ENCODE measurements at regions not wholly inside any gene's neighbourhood (a gene's known extent, or its start where the extent isn't known, plus 50 kb on each side); places are given as distances from the start of the nearest gene placed in this dataset.

GRCh38 chr1:242764161-242764560 lies 239.7 kb upstream of the PLD5 start:
- no peak overlapping the region for H3K27ac ChIP-seq
- no peaks in the 10 kb centered on the region for H3K9me3 ChIP-seq
- H3K36me3 ChIP-seq: no peaks in the 10 kb centered on the region
- no peak for DNase-seq (ENCODE audit: low spot score)
- no peaks in the 10 kb centered on the region for H3K4me1 ChIP-seq
- H3K27me3 ChIP-seq: no peaks in the 10 kb centered on the region
- no peak for TF ChIP-seq CTCF (IDR thresholded peaks at IDR 0.05)
- no peak overlapping the region for H3K4me3 ChIP-seq

DNA sequence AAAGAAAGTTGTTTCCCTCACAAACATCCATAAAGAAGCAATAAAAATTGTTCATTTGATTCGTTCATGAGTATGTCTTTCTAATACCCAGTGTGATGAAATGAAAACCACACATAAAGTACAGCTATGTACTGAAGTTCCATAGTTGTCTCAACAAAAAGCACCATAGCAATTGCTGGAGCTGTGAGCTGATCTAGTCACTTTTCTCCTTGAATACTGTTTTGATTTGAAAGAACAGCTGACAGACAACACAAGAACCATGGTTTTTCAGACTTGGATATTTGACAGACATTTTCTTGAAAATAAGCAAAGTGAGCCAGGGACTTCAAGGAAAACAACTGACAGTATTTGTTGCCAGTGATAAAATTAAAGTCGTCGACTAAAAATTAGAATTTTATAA lies 237.1 kb upstream of the PLD5 start:
- Histone ChIP-seq H3K27me3 (no peaks in the 10 kb centered on the region), H3K9me3 (no peaks in the 10 kb centered on the region), H3K4me1 (no peaks in the 10 kb centered on the region), H3K36me3 (no peaks in the 10 kb centered on the region), H3K27ac (no peak overlapping the region), H3K4me3 (no peak overlapping the region)
- no peak for TF ChIP-seq CTCF (IDR thresholded peaks at IDR 0.05)
- no peak for DNase-seq (ENCODE audit: low spot score)

DNA sequence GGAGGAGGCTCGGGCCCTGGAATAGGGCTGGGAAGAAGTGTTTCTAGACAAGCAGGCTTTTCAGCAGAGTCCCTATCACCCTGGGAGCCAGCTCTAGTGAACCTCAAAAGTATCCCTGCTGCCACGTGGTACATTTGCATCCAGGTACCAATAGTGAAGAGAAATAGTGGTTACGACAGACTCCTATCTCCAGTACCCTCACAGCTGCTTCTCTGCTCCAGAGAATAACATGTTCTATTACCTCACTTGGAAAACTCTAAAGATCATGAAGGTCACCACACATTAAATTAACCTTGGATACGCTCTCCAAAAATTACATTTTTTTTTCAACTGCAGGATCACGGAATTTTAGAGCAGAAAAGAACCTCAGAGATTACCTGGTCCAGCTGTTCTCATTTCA lies 230.4 kb upstream of the PLD5 start:
- Histone ChIP-seq H3K4me1 (no peaks in the 10 kb centered on the region), H3K27me3 (no peaks in the 10 kb centered on the region), H3K36me3 (no peaks in the 10 kb centered on the region), H3K27ac (no peak overlapping the region), H3K9me3 (no peaks in the 10 kb centered on the region), H3K4me3 (no peak overlapping the region)
- no peak for DNase-seq (ENCODE audit: low spot score)
- TF ChIP-seq CTCF (IDR thresholded peaks at IDR 0.05): no peak

DNA sequence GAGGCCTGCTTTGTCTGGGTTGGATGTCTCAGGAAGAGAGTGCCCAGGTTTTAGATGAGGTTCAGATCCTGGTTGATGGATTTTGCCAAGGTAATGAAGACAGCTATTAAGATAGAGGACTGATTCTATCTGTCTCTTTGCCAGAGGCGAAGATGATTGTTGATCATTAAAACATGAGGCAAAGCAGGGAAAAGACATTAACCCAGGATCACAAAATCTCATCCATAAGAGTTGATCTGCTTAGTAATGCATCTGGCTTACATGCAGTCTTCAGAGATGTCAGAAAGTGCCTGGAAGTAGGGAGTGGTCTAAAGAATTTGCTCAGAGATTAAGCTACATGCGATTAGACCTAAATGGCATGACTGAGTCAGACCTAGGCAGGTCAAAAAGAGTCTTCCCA lies 229.6 kb upstream of the PLD5 start:
- Histone ChIP-seq H3K4me3 (no peak overlapping the region), H3K9me3 (no peaks in the 10 kb centered on the region), H3K27ac (no peak overlapping the region), H3K27me3 (no peaks in the 10 kb centered on the region), H3K36me3 (no peaks in the 10 kb centered on the region), H3K4me1 (no peaks in the 10 kb centered on the region)
- no peak for TF ChIP-seq CTCF (IDR thresholded peaks at IDR 0.05)
- DNase-seq (ENCODE audit: low spot score): no peak

GRCh38 chr1:242747233-242747632 lies 222.7 kb upstream of the PLD5 start:
- no peaks in the 10 kb centered on the region for H3K36me3 ChIP-seq
- DNase-seq (ENCODE audit: low spot score): no peak
- H3K4me1 ChIP-seq: no peaks in the 10 kb centered on the region
- H3K27ac ChIP-seq: no peak overlapping the region
- no peak for TF ChIP-seq CTCF (IDR thresholded peaks at IDR 0.05)
- no peak overlapping the region for H3K4me3 ChIP-seq
- no peaks in the 10 kb centered on the region for H3K9me3 ChIP-seq
- no peaks in the 10 kb centered on the region for H3K27me3 ChIP-seq

- H3K9me3 ChIP-seq: peaks cover 0 to 13% of the 10 kb centered on the region in 2 donors
- H3K36me3 ChIP-seq: no peaks in the 10 kb centered on the region
- H3K27ac ChIP-seq: no peak overlapping the region
- no peak overlapping the region for H3K4me3 ChIP-seq
- no peaks in the 10 kb centered on the region for H3K27me3 ChIP-seq
- TF ChIP-seq CTCF (IDR thresholded peaks at IDR 0.05): no peak
- no peak for DNase-seq (ENCODE audit: low spot score)
- H3K4me1 ChIP-seq: no peaks in the 10 kb centered on the region
Observed at GRCh38 chr1:242745079-242745478, 220.6 kb upstream of the PLD5 start.
